Activated CD8-positive, alpha-beta memory T cell treated with anti-CD3 and anti-CD28 coated beads, Interleukin-2, amount 50 U/mL, for 1 hour (primary cell): ENCODE measurements at regions not wholly inside any gene's neighbourhood (a gene's known extent, or its start where the extent isn't known, plus 50 kb on each side); places are given as distances from the start of the nearest gene placed in this dataset.

Source experiments
- DNase-seq: peaks from one replicate; pipeline ENCODE4 v3.0.0-alpha.2; 2020; ENCODE audit errors: extremely low read depth

DNA sequence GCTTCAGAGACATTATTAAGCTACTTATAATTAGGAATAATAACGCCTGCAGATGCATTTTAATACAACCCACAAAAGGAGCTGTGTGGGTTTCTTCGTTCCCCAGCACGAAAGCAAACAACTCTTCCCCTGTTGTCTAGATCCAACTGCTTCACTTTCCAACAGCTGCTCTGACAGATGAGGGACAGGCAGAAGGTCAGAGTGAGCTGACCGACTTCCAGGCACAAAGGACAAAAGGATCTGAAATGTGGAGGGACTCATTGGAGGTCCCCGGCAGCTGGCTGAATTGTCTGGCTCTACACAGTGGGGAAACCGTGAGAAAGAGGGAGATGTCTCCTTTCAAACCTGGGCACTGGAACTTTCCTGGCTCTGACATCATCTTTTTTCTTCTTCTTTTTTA, 79.1 kb upstream of the ALDH1B1 start:
- DNase-seq: no peak

DNA sequence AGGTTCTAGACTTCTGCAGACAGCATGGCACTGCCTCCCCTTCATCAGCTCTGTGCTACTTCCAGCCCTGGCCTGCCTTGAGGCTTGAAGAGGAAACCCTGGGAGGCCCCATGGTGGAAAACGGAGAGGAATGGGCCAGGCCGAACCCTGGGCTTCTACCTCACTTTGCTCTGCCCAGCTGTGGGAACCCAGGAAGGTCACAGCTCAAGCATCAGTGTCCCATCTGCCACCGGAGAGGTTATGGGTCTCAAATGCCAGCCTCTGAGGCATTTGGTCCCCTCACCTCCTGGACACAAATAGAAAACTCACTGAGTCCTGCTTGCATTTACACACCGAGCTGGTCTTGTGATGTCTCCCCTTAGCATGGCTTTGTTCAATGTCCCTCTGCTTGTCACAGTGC, 80.1 kb upstream of the ALDH1B1 start:
- no peak for DNase-seq

DNA sequence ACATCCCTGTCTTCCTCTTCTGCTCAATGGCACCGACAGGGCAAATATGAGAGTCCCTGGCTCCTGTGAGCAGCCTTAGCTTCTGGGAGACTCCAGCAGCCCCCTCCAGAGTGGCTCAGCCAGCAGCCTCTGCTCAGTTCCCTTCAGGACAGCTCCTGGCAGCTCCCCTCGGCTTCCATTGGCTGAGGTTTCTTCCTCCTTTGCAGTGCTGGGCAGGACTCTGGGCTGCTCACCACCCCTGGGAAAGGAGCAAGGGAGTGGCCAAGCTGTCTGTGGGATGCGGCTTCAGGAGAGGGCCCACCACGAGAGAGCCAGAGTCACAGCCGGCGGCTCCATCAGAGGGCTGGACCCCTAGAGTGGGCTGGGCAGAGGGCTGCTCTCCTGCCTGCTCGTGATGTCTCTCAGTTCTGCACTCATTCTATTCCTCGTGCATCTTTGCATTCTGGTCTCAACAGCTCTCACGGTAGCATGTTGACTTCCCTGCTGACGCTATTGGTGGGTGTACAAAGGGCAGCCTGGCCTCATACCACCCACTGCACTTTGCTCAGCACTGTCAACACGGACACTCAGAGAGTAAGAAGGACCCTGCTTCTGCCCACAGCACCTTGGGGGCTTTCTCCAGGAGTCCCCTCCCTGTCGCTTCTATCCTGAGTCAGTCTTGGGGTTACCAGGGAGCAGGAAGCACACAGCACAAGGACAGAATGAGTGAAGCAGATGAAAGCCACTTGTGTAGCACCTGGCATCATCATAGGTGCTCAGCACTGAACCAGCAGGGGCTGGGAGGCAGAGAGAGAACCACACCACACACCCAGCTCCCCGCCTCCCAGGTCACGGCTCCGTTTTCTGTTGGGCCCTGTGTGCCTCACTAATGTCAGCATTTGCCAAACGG, 80.9 kb upstream of the ALDH1B1 start:
- DNase-seq: no peak

DNA sequence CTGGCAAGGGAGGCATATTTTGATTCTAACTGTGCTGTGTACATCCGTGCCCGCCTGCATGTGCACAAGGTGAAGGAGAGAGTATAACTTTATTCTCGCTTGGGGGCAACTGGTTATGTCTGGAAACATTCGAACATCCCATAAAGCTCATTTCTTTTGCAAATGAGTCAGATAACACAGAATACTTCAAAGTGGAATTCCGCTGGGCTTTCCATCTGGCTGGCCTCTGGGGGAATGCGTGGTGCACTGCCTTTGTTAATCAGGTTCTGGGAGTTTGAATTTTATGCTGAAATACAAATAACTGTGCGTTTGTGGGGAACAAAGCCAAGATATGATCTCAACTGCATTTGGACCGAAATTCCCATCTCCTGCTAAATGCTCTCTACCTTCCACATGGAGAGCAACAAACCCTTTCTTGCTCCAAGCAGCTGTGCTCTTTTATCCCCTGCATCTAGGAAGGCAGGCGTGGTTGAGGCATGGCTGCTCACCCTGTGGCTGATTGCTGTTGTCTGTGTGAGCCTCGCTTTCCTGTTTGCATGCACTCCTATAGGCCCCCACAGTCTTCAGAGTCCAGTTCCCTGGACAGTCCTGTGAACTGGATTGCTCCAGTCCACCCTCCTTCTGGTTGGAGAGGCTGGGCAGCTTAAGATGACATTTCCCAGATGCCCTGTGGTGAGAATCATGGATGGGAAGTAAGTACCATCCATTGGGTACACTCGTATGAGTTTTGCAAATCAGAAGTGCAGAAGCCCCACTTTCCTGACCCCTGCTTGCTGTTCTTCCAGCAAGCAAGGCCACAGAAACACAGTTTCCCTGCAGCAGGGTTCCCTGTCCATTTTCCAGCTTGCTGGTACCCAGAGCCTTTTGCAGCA, 82.9 kb upstream of the ALDH1B1 start:
- DNase-seq: no peak

DNA sequence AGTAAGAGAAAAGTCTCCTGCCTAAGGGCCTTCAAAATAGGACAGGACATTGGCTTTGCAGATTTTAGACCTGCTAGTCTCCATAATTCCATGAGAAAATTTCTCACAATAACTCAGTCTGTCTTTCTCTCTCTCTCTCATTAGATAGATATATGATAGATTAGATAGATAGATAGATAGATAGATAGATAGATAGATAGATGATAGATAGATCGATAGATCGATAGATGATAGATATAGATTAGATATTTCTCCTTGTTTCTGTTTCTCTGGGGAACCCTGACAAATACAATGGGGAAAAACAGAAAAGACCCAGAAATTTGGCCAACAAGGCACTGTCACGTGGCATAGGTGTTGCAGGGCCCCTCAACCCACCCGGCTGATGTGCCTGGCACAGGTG, 84.4 kb upstream of the ALDH1B1 start:
- DNase-seq: no peak

DNA sequence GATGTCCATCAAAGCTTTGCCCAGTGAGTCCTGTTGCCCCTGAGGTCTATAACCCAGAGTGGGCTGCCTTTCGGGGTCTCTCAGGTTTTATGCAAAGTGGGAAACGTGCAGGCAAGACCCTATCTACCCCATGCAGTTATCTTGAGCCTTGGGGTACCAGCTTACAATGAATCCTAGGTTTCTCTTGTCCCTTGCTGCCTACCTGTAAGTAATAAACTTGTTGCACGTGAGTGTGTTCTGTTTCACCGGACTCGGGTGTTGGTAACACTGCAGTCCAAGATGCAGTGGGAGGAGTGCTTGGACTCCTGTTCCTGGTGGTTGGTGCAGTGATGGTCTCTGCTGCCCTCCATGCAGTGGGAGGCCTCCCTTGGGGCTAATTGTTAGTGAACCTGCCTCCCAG, 85.6 kb upstream of the ALDH1B1 start:
- DNase-seq: no peak

DNA sequence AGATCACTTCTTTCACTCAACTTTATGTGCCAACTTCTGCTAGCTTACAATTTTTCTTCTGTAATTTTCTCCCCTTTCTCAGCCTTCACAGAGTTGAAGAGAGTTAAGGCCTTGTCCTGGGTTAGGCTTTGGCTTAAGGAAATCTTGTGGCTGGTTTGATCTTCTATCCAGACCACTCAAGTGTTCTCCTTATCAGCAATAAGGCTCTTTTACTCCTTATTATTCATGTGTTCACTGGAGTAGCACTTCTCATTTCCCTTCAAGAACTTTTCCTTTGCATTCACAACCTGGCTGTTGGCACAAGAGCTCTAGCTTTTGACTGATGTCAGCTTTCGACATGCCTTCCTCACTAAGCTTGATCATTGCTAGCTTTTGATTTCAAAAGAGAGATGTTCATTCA, 86.9 kb upstream of the ALDH1B1 start:
- DNase-seq: no peak

DNA sequence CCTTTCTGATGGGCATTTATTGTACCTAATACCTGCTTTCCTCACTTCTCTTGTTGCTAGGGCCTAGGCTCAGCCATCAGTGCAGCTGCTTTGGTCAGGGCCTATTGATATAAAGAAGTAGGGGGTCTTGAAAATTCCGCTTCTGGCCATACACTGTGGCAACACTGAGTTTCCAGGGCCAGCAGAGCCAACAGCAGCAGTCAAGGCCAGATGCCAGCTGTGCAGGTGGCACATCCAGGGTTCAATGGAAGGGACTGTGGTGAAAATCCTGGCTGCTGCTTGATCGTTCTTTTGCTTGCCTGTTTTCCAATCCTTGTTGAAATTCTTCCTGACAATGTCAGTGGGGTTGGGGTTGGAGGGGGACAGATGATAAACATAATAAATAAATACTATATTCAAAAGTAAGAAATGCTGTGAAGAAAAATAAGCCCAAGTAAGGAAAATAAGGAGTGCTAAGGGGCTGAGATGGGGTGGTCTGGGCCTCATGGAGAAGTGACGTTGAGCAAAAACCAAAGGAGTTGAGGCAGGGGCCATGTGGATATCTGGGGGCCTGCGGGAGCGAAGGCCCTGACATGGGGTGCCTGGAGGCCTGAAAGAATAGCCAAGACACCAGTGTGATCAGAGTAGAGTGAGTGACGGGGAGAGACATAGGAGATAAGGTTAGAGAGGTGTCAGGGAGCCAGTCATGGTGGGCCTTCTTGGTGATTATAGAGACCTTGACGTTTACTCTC, 91.0 kb upstream of the ALDH1B1 start:
- no peak for DNase-seq

DNA sequence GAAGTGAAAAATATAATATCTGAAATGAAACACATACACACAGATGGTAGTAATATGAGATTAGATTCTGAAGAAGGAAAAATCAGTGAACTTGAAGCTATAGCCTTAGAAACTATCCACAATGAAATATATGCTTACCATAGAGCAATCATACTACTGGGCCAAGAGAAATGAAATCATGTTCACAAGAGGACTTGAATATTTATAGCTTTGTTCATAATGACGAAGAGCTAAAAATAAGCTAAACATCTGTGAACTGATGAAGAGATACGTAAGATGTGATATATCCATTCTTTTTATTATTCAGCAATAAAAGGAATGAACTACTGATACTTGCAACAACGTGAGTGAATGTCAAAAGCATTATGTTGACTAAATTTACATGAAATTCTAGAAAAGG, 92.6 kb upstream of the ALDH1B1 start:
- no peak for DNase-seq

DNA sequence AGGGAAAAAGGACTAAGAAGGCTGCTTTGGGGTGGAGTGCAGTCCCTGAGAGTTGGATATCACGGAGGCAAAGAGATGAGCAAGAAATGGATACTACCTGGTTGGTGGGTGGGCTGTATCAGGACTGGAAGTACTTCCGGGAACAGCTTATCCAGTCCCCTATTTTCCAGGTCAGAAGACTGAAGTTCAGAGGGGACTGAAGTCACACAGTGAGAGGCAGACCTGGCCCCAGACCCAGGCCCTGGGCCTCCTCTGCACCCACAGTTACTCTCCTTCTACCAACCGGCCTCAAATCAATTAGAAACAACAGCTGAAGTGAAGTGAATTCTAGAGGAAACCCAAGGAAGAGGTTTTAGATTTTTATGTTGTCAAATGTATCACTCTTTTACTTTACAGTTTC, 93.6 kb upstream of the ALDH1B1 start:
- DNase-seq: no peak

DNA sequence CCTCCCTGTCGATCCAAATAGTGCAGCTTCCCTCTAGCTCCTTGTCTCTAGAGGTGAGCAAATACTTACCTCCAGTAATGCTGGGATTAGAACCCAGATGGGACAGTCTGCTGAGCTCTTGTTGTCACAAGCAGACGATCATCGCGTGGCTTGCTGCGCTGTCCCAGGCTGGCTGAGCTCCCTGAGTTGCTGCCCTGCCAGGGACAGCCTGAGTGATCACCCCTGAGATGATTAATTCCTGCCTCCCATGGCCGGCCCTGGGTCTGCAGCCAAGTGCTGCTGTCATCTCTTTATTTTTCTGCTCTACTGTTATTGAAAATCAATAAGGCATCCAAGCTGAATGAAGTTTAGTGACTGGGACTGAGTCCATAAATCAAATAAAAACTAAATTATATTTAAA, 94.0 kb upstream of the ALDH1B1 start:
- DNase-seq: no peak

DNA sequence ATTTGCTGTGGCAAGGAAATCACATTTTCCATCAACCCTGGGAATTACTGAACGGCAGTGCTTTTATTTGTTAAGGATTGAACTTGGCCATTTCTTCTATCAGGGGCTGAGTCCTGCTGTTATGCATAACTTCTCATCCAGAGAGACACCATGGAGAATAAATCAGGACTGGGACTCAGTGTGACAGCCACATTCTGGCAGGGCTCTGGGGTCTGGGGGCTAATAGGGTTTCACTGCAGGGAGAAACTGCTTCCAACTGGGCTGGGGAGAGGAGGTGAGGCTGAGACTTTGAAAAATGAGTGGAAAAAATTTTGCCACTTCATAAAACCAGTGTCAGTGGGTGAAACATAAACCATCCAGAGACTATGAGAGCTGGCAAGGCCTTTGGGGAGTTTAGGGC, 95.7 kb upstream of the ALDH1B1 start:
- no peak for DNase-seq

DNA sequence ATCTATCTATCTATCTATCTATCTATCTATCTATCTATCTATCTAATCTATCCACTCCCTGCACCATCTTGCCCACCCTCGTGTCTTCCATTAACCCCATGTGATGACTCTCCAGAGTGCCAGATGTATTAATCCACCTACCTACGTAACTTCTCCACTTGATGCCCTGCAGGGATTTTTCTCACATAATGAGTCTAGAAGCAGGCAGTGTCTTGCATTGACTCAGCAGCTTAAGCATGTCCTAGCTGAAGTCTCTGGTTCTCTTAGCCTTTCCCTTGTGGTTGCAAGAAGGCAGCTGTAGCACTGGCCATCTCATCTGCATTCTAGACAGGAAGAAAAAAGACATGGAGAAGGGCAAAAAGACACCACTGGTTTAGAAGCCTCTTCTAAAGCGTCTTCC, 96.7 kb upstream of the ALDH1B1 start:
- DNase-seq: no peak

DNA sequence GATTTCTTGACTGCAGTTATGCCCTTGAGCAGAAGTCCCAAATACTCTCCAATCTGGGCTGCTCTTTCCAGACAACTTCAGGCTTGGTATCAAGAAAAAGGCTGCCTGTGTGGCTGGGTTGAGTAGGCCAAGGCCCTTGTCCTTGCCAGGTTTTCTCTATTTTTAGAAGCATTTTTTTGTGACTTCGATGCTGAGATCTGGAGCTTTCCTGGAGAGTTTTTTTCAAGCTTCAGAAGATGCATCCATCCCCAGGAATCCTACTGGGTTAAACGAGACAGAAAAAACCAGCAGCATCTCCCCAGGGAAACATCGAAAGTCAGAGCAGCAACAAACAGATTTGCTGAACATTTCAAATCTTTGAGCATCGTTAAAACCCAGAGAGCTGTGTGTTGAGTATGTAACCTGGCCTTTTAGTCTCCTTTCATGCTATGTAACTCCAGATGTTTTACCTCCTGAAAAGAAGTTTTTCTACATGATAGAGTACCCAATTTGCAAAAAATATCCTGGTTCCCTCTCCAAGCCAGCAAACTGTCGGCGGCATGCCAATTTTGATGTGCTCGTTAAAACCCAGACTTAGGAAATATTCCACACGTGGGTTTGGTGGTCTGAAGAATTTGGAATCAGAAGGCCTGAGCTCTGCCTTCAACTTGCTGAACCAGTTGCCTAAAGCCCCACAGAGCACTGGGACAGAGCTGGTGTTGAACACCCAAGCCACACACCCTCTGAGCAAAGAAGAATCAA, 98.1 kb upstream of the ALDH1B1 start:
- DNase-seq: no peak

DNA sequence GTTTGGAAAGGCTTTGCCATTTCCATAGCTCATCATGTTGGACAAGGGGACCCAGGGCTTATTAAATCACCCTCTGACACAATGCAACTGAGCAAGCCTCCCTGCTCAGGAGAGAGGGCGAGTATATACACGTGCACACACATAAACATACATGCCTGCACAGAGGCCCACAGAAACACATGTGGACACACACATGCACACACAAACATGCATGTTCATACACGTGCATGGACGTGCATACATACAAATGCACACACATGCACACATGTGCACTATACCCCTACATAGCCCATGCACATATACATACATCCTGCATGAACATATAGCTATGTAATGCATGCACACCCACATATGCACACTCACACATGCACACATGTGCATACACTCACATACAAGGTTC, 99.5 kb upstream of the ALDH1B1 start:
- DNase-seq: no peak

DNA sequence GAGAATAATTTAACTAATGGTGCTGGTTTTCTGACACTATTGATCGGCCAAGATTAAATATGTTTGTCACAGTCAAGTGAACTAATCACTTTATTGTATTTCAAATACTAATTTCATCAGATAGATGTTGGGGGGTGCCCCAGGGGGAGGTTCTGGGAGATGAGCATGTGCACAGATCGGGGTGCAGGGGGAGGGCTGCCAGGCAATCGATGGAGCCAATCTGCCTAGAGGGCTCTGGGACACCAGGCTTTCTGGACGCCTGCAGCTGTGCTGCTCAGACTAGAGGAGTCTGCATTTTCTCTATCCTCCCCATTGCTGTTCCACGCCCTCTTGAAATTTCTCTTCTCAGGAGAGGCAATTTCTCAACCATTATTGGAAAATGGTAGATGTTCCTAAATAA, 100.0 kb upstream of the ALDH1B1 start:
- DNase-seq: no peak

DNA sequence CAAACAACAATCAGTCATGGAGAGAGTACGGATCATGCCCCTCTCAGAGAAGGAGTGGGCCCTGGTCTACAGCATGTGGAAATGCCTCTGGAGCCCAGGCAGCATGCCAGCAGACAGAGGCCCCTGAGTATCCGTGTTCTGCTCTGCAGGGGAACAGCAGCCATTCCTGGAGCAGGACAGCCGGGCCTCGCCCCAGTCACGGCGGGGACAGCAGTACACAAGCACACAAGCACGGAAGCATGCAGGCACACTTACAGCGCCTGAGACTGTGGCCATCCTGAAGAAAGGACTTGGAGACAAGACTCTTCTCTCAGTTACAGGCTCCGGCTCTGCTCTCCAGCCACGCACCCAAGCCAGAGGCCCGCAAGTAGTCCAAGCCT, 102.6 kb upstream of the ALDH1B1 start:
- no peak for DNase-seq

DNA sequence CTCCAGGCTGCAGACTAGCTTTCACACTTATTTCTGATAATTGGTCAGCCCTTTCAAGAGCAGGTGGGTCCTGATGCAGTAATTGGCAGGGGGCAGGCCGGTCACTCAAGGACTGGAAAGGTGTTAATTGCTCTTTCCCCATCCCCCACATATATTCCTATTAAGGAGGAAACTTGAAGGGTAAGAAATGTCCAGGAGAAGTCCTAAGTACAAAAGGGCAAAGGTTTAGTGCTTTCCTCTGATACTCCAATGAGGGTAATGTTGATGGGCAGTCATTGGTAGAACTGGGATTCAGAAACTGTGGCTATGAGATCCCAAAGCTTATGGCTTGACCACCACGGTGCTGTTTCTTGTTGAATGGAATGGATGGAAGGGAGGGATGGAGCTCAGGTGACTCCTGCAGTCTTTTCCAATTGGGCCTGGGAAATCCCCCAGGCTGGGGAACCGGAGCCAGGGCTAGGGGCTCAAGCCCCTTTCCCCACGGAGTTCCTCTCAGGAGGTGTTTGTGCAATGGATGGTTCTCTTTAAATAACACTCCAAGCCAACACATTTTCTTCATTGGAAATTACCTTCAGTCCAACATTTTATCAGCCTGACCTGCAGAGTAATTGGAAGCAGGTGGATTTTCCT, 103.2 kb upstream of the ALDH1B1 start:
- no peak for DNase-seq

DNA sequence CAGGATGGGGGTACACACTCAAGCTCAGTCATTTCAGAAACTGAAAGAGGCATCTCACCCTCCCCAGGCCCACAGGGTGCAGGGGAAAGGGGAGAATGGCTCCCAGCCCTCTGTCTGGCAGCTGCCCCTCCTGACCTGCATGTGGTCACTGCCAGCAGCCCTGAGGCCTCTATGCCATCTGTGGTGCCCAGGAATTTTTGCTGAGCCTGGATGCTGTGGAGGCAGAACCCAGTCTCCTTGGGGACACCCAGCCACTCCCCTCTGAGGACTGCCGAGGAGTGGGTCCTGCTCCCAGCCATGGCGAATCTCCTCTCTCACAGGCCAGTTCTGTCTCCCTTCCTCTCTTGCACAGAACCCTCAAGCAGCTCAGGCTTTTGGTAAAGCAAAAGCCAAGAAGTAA, 104.0 kb upstream of the ALDH1B1 start:
- no peak for DNase-seq

DNA sequence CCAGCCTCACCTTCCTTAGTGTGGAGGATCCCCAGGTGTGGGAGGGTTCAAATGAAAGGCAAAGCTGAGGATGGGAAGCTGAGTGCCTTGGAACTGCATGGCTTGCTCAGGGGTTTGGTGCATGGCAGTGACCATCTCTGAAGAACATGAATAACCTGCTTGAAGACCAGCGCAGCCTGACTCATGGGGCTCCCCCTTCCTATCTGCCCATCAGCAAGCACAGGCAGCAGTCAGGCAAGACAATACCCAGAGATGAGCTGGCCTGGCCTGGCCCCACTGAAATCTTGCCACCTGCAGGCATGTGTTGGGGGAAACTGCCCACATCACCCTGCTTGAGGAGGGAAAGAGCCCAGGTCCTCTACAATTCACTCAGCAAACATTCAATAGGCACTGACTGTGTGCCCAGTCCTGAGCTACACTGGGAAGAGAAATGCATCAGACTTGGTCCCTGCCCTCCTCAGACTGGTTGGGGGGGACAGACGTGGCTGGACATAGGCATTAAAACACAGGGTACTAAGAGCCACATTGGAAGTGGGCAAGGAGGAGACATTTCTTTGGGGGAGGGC, 105.0 kb upstream of the ALDH1B1 start:
- no peak for DNase-seq

DNA sequence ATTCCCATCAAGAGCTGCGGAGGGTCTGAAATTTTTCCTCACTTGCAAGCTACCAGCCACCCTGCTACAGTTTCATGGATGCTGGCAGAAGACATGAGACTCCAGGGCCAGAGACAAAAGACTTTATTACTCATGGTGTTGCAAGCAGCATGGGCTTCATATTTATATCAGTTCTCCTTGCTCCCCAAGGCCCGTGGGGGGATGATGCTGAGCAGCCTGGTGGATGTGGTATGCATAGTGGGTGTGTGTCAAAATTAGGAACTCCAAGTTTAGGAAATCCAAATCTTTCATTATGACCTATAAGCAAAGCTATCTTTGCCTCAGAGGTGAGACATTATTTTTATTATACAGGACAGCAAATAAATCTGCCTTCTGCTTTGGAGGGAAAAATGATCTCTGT, 105.7 kb upstream of the ALDH1B1 start:
- DNase-seq: no peak
